Mesenchymal stem cell (in vitro differentiated cells and primary cell): ENCODE measurements at regions not wholly inside any gene's neighbourhood (a gene's known extent, or its start where the extent isn't known, plus 50 kb on each side); places are given as distances from the start of the nearest gene placed in this dataset.

Experiments
- DNase-seq: peaks from one replicate; pipeline ENCODE4 v3.0.0-alpha.2; 2013
- H2AFZ ChIP-seq: one replicate; pipeline ENCODE4 v1.6.1; 2013; ENCODE audit warnings: low read depth, mild to moderate bottlenecking, control low read depth, inconsistent platforms, low read length, moderate library complexity
- H2AK5ac ChIP-seq: 2 replicates; pipeline ENCODE4 v1.6.1; 2013; ENCODE audit warnings: low read length, moderate library complexity, mild to moderate bottlenecking, inconsistent platforms; ENCODE audit not compliant: severe bottlenecking
- H2BK120ac ChIP-seq: one replicate; pipeline ENCODE4 v1.6.1; 2013; ENCODE audit warnings: low read depth, mild to moderate bottlenecking, inconsistent platforms, low read length, moderate library complexity
- H2BK12ac ChIP-seq, 2 experiments: one replicate each; pipeline ENCODE4 v1.6.1; 2013; ENCODE audit warnings: inconsistent platforms in 2 of 2, low read length in 2 of 2, mild to moderate bottlenecking in 2 of 2, moderate library complexity in 2 of 2, control low read depth in 1 of 2
- H2BK15ac ChIP-seq: one replicate; pipeline ENCODE4 v1.6.1; 2013; ENCODE audit warnings: mild to moderate bottlenecking, low read depth, inconsistent platforms; ENCODE audit not compliant: poor library complexity, severe bottlenecking
- H2BK5ac ChIP-seq: 2 replicates; pipeline ENCODE4 v1.6.1; 2013; ENCODE audit warnings: low read depth, mild to moderate bottlenecking, low read length, control low read depth, inconsistent platforms; ENCODE audit not compliant: poor library complexity, severe bottlenecking
- H3K14ac ChIP-seq, 2 experiments: one replicate each; pipeline ENCODE4 v1.6.1; 2013; ENCODE audit warnings: inconsistent platforms in 2 of 2, low read length in 2 of 2, control low read depth in 1 of 2, mild to moderate bottlenecking in 1 of 2, moderate library complexity in 1 of 2
- H3K18ac ChIP-seq, 2 experiments: one replicate each; pipeline ENCODE4 v1.6.1; 2013; ENCODE audit warnings: inconsistent platforms in 2 of 2, low read length in 2 of 2, control low read depth in 1 of 2, low read depth in 1 of 2, mild to moderate bottlenecking in 1 of 2
- H3K23ac ChIP-seq, 2 experiments: one replicate each; pipeline ENCODE4 v1.6.1; 2013; ENCODE audit warnings: inconsistent platforms in 2 of 2, low read length in 2 of 2, mild to moderate bottlenecking in 2 of 2, moderate library complexity in 2 of 2, control low read depth in 1 of 2
- H3K27ac ChIP-seq: 2 replicates; pipeline ENCODE4 v1.5.1; 2013; ENCODE audit warnings: mild to moderate bottlenecking, moderate library complexity, low read length, control low read depth, inconsistent platforms; ENCODE audit not compliant: poor library complexity, severe bottlenecking
- H3K27me3 ChIP-seq, 2 experiments: 2 replicates each; pipeline versions ENCODE4 v1.6.1 to v1.7.0; 2013; ENCODE audit warnings: low read length in 2 of 2, mild to moderate bottlenecking in 2 of 2, moderate library complexity in 2 of 2, control low read depth in 1 of 2, inconsistent platforms in 1 of 2; ENCODE audit not compliant: control insufficient read depth in 1 of 2, insufficient read depth in 1 of 2
- H3K36me3 ChIP-seq, 2 experiments: 2 replicates each; pipeline versions ENCODE4 v1.6.1 to v1.7.0; 2013; ENCODE audit warnings: low read length in 2 of 2, control low read depth in 1 of 2, inconsistent platforms in 1 of 2, low read depth in 1 of 2, mild to moderate bottlenecking in 1 of 2; ENCODE audit not compliant: insufficient read depth in 2 of 2, control insufficient read depth in 1 of 2
- H3K4ac ChIP-seq, 2 experiments: one replicate each; pipeline ENCODE4 v1.6.1; 2013; ENCODE audit warnings: inconsistent platforms in 2 of 2, low read length in 2 of 2, mild to moderate bottlenecking in 2 of 2, moderate library complexity in 2 of 2, control low read depth in 1 of 2, low read depth in 1 of 2
- H3K4me1 ChIP-seq: 2 replicates; pipeline ENCODE4 v1.6.1; 2013; ENCODE audit warnings: low read depth, low read length, control low read depth; ENCODE audit not compliant: control insufficient read depth, insufficient read depth
- H3K4me2 ChIP-seq: 2 replicates; pipeline ENCODE4 v1.6.1; 2013; ENCODE audit warnings: low read length, mild to moderate bottlenecking, inconsistent platforms; ENCODE audit not compliant: poor library complexity, severe bottlenecking
- H3K4me3 ChIP-seq, 2 experiments: 2 replicates each; pipeline versions ENCODE4 v1.5.1 to v1.7.0; 2013; ENCODE audit warnings: low read length in 2 of 2, mild to moderate bottlenecking in 2 of 2, control low read depth in 1 of 2, low read depth in 1 of 2; ENCODE audit not compliant: insufficient read depth in 1 of 2
- H3K79me1 ChIP-seq: replicated peaks from 2 replicates; pipeline ENCODE4 v1.6.1; 2013; ENCODE audit warnings: mild to moderate bottlenecking, control low read depth, low read length, inconsistent platforms; ENCODE audit not compliant: poor library complexity, severe bottlenecking
- H3K9ac ChIP-seq: 2 replicates; pipeline ENCODE4 v1.7.0; 2013; ENCODE audit warnings: mild to moderate bottlenecking, low read length, moderate library complexity
- H3K9me3 ChIP-seq: 2 replicates; pipeline ENCODE4 v1.7.0; 2013; ENCODE audit warnings: mild to moderate bottlenecking, low read length; ENCODE audit not compliant: control insufficient read depth
- H4K8ac ChIP-seq: one replicate; pipeline ENCODE4 v1.6.1; 2013; ENCODE audit warnings: inconsistent platforms, mild to moderate bottlenecking, low read length, moderate library complexity
- H4K91ac ChIP-seq: one replicate; pipeline ENCODE4 v1.6.1; 2013; ENCODE audit warnings: mild to moderate bottlenecking, low read length, inconsistent platforms
- WGBS: methylation state at CpG from one replicate; pipeline ENCODE4 v1.1.7; 2013; ENCODE audit warnings: mixed read lengths; 5-methylcytosine and 5-hydroxymethylcytosine counted together

DNA sequence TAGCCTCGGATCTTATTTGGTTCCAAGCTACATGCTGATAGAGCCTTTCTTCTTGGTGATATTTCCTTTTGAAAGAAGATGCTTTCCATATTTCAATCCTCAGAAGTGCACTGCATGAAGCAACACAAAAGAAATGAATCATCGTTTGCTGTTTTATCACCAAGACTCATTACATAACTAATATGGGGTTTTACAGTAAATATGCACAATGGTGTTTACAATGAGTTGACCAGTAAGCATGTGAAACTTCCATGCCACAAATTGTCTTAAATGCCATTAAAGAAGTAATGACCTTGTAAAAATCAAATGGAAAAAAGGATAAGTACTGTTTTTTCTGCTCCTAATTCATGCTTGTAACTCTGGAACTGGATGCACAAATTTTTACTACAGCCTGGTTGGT lies 1017.0 kb upstream of the GHITM start:
- no peak overlapping the region for H3K9ac ChIP-seq
- no peak overlapping the region for H2AFZ ChIP-seq
- WGBS: 67% methylated on average over 1 of the region's 2 CpGs
- H3K9me3 ChIP-seq: no peaks in the 10 kb centered on the region
- no peaks in the 10 kb centered on the region for H3K79me1 ChIP-seq
- no peaks in the 10 kb centered on the region for H3K27me3 ChIP-seq
- H2BK12ac ChIP-seq: no peak overlapping the region
- no peak overlapping the region for H4K8ac ChIP-seq
- H2BK15ac ChIP-seq: no peak overlapping the region
- no peak overlapping the region for H3K14ac ChIP-seq
- no peak overlapping the region for H4K91ac ChIP-seq
- H3K4me1 ChIP-seq: no peaks in the 10 kb centered on the region
- no peak overlapping the region for H3K4me2 ChIP-seq
- H3K36me3 ChIP-seq: no peaks in the 10 kb centered on the region
- no peak overlapping the region for H2AK5ac ChIP-seq
- H3K4ac ChIP-seq: no peak overlapping the region
- no peak for DNase-seq
- peak overlapping the region in 1 of 2 experiments; percentile 2 for H3K4me3 ChIP-seq
- no peak overlapping the region for H3K18ac ChIP-seq
- H3K27ac ChIP-seq: no peak overlapping the region
- H2BK120ac ChIP-seq: no peak overlapping the region
- no peak overlapping the region for H3K23ac ChIP-seq
- H2BK5ac ChIP-seq: no peak overlapping the region

DNA sequence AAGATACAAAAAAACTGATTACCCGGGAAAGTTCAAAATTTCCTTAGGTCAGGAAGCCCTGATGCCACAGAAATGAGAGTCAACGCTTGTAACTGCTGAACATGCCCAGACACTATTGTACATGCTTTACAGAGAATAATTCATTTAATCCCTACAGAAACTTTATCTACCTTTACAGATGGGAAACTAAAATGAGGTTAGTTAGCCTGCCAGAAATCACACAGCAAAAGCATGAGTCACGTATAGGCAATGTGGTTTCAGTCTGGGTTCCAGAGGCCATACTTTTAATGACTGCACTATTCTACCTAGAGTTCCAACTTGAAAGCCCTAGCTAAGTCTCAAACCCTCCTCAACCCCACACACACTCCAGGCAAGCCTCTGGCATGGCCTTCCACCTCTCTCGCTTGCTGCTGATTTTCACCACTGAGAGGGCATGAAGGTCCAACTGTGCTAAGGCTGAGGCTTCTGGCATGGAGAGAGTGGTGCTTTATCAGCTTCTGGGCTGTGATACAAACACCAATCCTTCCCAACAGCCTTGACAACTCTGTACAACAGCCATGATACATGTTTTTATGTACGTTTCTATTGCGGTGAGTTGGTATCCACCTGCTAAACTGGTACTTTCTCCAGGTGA lies 1011.2 kb upstream of the GHITM start:
- H3K27me3 ChIP-seq: no peaks in the 10 kb centered on the region
- no peak overlapping the region for H4K8ac ChIP-seq
- no peak overlapping the region for H3K4ac ChIP-seq
- H2BK12ac ChIP-seq: no peak overlapping the region
- no peaks in the 10 kb centered on the region for H3K9me3 ChIP-seq
- H3K9ac ChIP-seq: no peak overlapping the region
- no peak overlapping the region for H3K27ac ChIP-seq
- no peak overlapping the region for H4K91ac ChIP-seq
- no peak overlapping the region for H3K18ac ChIP-seq
- no peaks in the 10 kb centered on the region for H3K79me1 ChIP-seq
- H3K36me3 ChIP-seq: no peaks in the 10 kb centered on the region
- H2BK5ac ChIP-seq: no peak overlapping the region
- no peak overlapping the region for H3K14ac ChIP-seq
- no peak for DNase-seq
- no peak overlapping the region for H2BK15ac ChIP-seq
- no peak overlapping the region for H3K23ac ChIP-seq
- H3K4me1 ChIP-seq: peaks cover 3% of the 10 kb centered on the region
- no peak overlapping the region for H3K4me2 ChIP-seq
- H2AK5ac ChIP-seq: no peak overlapping the region
- no peak overlapping the region for H2AFZ ChIP-seq
- no peak overlapping the region for H2BK120ac ChIP-seq
- WGBS: 95% methylated on average over 6 of the region's 6 CpGs
- H3K4me3 ChIP-seq: no peak overlapping the region

DNA sequence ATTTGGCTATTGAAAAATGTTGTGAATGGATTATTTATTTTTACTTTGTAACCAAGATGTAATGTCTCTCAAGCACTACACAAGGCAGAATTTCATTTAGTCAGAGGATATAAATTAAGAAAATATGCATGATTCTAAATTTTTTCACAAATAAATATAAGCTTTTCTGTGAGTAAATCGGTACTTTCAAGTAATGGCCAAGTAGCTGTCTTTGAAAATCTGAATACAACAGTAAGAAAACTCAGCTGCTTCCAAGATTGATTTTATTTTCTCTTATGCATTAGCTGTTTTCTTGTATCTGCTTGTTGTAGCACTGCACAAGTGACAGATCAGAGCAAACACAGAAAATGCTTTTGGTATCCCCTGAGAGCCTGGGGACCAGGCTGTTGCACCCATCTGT lies 998.5 kb upstream of the GHITM start:
- Histone ChIP-seq H3K4me3 (no peak overlapping the region), H2AFZ (no peak overlapping the region), H3K36me3 (no peaks in the 10 kb centered on the region), H2BK15ac (no peak overlapping the region), H2AK5ac (no peak overlapping the region), H3K23ac (no peak overlapping the region), H2BK12ac (no peak overlapping the region), H3K4me2 (no peak overlapping the region), H3K9me3 (no peaks in the 10 kb centered on the region), H4K91ac (no peak overlapping the region), H3K27ac (no peak overlapping the region), H3K4me1 (no peaks in the 10 kb centered on the region), H3K4ac (no peak overlapping the region), H3K27me3 (no peaks in the 10 kb centered on the region), H3K79me1 (no peaks in the 10 kb centered on the region), H3K14ac (no peak overlapping the region), H2BK120ac (no peak overlapping the region), H2BK5ac (no peak overlapping the region), H3K18ac (no peak overlapping the region), H3K9ac (no peak overlapping the region), H4K8ac (no peak overlapping the region)
- DNase-seq: no peak
- WGBS: no CpG with 5 or more reads among the region's 1 CpG

DNA sequence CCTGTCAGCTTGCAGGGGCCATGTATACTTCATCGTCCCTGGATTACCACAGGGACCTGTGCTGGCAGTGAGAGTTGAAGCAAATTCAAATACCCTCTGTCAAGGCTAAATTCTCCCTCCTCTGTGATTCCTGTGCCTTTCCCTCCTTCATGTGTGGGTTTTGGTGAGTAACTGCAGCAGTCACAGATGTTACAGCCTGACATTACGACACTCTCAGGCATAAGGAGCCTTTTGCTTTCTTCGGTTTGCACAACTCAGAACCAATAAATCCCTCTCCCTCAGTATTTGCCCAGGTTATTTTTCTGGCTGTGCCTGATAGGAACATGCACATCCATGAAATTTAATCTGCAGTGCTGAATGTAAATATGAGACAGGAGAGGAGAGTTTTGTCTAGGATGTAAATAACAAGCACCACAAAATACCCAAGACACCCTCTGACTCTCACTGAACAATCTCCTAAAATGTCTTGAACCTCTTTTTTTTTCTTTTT lies 997.2 kb upstream of the GHITM start:
- H3K18ac ChIP-seq: no peak overlapping the region
- no peak overlapping the region for H4K8ac ChIP-seq
- H3K9me3 ChIP-seq: no peaks in the 10 kb centered on the region
- 66% methylated on average over 2 of the region's 3 CpGs for WGBS
- H3K27me3 ChIP-seq: no peaks in the 10 kb centered on the region
- H3K23ac ChIP-seq: no peak overlapping the region
- no peaks in the 10 kb centered on the region for H3K4me1 ChIP-seq
- H3K27ac ChIP-seq: no peak overlapping the region
- H3K4ac ChIP-seq: no peak overlapping the region
- no peak overlapping the region for H2BK12ac ChIP-seq
- H2BK15ac ChIP-seq: no peak overlapping the region
- no peak overlapping the region for H2BK5ac ChIP-seq
- H2AK5ac ChIP-seq: no peak overlapping the region
- no peak overlapping the region for H3K4me3 ChIP-seq
- no peak overlapping the region for H2AFZ ChIP-seq
- no peak overlapping the region for H3K4me2 ChIP-seq
- no peak overlapping the region for H3K9ac ChIP-seq
- no peaks in the 10 kb centered on the region for H3K79me1 ChIP-seq
- H3K14ac ChIP-seq: no peak overlapping the region
- H4K91ac ChIP-seq: no peak overlapping the region
- no peak for DNase-seq
- no peaks in the 10 kb centered on the region for H3K36me3 ChIP-seq
- no peak overlapping the region for H2BK120ac ChIP-seq
